H1 (cell line): ENCODE measurements at regions not wholly inside any gene's neighbourhood (a gene's known extent, or its start where the extent isn't known, plus 50 kb on each side); places are given as distances from the start of the nearest gene placed in this dataset.

ENCODE experiments used
- CBX5 ChIP-seq: fragments of 300-800, 300-1000 bp; sonication (generic); IDR thresholded peaks from 2 replicates; pipeline ENCODE4 v1.7.1; 2016; ENCODE audit warnings: antibody characterized with exemption, low read length, low read depth
- CREB1 ChIP-seq: IDR thresholded peaks from 2 replicates; pipeline ENCODE4 v1.6.1; 2012; ENCODE audit warnings: inconsistent platforms
- HDAC6 ChIP-seq: IDR thresholded peaks from one replicate; pipeline ENCODE4 v1.7.1; 2012; ENCODE audit warnings: low read depth, mild to moderate bottlenecking, inconsistent platforms, low read length, moderate library complexity
- JUND ChIP-seq: IDR thresholded peaks from 2 replicates; pipeline ENCODE4 v1.6.1; 2011; ENCODE audit warnings: mild to moderate bottlenecking, improper control_type of control experiment, low read length
- POLR2A ChIP-seq, 2 experiments: IDR thresholded peaks; 1 replicate in 1 of 2; 2 replicates in 1 of 2; pipeline ENCODE4 v1.6.1; 2011; ENCODE audit warnings: low read depth in 2 of 2, low read length in 2 of 2, mild to moderate bottlenecking in 2 of 2; ENCODE audit errors: control extremely low read depth in 1 of 2
- POLR2AphosphoS5 ChIP-seq: IDR thresholded peaks from 2 replicates; pipeline ENCODE4 v1.6.1; 2011; ENCODE audit warnings: low read depth, low read length
- RAD21 ChIP-seq, 2 experiments: IDR thresholded peaks in 1 of 2; conservative IDR thresholded peaks in 1 of 2; 2 replicates each; pipeline ENCODE4 v1.6.1; 2011; ENCODE audit warnings: low read depth in 2 of 2, low read length in 2 of 2, improper control_type of control experiment in 1 of 2, inconsistent platforms in 1 of 2, mild to moderate bottlenecking in 1 of 2, moderate library complexity in 1 of 2
- SP1 ChIP-seq: IDR thresholded peaks from 2 replicates; pipeline ENCODE4 v1.6.1; 2011; ENCODE audit warnings: low read depth, low read length
- SP2 ChIP-seq: IDR thresholded peaks from 2 replicates; pipeline ENCODE4 v1.6.1; 2012; ENCODE audit warnings: mild to moderate bottlenecking, low read length, inconsistent platforms
- TAF1 ChIP-seq: IDR thresholded peaks from 2 replicates; pipeline ENCODE4 v1.6.1; 2011; ENCODE audit warnings: mild to moderate bottlenecking, low read depth, low read length
- TF ChIP-seq, protein P1 (sequence below), 3 experiments: IDR thresholded peaks; 1 replicate in 2 of 3; 2 replicates in 1 of 3; pipeline versions ENCODE4 v1.5.1 to v1.6.1; 2011; ENCODE audit warnings: low read length in 3 of 3, mild to moderate bottlenecking in 3 of 3, inconsistent platforms in 2 of 3, low read depth in 1 of 3, moderate library complexity in 1 of 3; ENCODE audit not compliant: insufficient read depth in 1 of 3; ENCODE audit errors: control extremely low read depth in 1 of 3
- TF ChIP-seq, protein P2 (sequence below): fragments of 300-600 bp; sonication (generic); IDR thresholded peaks from 2 replicates; pipeline ENCODE4 v1.7.1; 2012; ENCODE audit warnings: low read length, moderate library complexity, mild to moderate bottlenecking, inconsistent platforms; ENCODE audit not compliant: insufficient replicate concordance

DNA sequence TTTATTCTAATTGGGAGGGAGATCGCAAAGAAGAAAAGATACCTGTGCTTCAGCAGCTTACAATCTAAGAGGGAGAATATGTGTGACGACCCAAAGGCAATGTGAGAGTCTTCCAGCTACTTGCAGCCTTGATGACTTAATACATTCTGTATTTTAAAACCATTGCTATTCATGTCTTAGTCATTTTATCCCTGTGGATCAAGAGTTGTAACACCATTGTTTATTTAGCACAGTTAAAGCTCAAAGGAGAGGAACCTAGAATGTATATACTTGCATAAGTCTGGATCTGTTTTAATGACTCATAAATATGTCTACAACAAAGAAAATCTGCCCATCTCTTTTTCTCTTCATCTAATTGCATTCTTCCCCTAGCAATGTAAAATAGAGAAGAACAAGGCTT lies 117.9 kb upstream of the DLX6 start:
- TF ChIP-seq HDAC6 (no peak), POLR2A (IDR thresholded peaks at IDR 0.05; ENCODE audit: control extremely low read depth in 1 of 2, low read depth in 2 of 2, low read length in 2 of 2) (no peak), POLR2AphosphoS5 (no peak), SP2 (no peak), RAD21 (IDR thresholded peaks at IDR 0.05 in 1 of 2, conservative IDR thresholded peaks at IDR 0.05 in 1 of 2; ENCODE audit: low read depth in 2 of 2, low read length in 2 of 2) (no peak), JUND (no peak), TAF1 (no peak), CREB1 (no peak), SP1 (no peak), CBX5 (no peak)
- TF ChIP-seq, protein P1, sequence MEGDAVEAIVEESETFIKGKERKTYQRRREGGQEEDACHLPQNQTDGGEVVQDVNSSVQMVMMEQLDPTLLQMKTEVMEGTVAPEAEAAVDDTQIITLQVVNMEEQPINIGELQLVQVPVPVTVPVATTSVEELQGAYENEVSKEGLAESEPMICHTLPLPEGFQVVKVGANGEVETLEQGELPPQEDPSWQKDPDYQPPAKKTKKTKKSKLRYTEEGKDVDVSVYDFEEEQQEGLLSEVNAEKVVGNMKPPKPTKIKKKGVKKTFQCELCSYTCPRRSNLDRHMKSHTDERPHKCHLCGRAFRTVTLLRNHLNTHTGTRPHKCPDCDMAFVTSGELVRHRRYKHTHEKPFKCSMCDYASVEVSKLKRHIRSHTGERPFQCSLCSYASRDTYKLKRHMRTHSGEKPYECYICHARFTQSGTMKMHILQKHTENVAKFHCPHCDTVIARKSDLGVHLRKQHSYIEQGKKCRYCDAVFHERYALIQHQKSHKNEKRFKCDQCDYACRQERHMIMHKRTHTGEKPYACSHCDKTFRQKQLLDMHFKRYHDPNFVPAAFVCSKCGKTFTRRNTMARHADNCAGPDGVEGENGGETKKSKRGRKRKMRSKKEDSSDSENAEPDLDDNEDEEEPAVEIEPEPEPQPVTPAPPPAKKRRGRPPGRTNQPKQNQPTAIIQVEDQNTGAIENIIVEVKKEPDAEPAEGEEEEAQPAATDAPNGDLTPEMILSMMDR (IDR thresholded peaks at IDR 0.05; ENCODE audit: control extremely low read depth in 1 of 3, insufficient read depth in 1 of 3, low read depth in 1 of 3, low read length in 3 of 3), result no peak
- TF ChIP-seq, protein P2, sequence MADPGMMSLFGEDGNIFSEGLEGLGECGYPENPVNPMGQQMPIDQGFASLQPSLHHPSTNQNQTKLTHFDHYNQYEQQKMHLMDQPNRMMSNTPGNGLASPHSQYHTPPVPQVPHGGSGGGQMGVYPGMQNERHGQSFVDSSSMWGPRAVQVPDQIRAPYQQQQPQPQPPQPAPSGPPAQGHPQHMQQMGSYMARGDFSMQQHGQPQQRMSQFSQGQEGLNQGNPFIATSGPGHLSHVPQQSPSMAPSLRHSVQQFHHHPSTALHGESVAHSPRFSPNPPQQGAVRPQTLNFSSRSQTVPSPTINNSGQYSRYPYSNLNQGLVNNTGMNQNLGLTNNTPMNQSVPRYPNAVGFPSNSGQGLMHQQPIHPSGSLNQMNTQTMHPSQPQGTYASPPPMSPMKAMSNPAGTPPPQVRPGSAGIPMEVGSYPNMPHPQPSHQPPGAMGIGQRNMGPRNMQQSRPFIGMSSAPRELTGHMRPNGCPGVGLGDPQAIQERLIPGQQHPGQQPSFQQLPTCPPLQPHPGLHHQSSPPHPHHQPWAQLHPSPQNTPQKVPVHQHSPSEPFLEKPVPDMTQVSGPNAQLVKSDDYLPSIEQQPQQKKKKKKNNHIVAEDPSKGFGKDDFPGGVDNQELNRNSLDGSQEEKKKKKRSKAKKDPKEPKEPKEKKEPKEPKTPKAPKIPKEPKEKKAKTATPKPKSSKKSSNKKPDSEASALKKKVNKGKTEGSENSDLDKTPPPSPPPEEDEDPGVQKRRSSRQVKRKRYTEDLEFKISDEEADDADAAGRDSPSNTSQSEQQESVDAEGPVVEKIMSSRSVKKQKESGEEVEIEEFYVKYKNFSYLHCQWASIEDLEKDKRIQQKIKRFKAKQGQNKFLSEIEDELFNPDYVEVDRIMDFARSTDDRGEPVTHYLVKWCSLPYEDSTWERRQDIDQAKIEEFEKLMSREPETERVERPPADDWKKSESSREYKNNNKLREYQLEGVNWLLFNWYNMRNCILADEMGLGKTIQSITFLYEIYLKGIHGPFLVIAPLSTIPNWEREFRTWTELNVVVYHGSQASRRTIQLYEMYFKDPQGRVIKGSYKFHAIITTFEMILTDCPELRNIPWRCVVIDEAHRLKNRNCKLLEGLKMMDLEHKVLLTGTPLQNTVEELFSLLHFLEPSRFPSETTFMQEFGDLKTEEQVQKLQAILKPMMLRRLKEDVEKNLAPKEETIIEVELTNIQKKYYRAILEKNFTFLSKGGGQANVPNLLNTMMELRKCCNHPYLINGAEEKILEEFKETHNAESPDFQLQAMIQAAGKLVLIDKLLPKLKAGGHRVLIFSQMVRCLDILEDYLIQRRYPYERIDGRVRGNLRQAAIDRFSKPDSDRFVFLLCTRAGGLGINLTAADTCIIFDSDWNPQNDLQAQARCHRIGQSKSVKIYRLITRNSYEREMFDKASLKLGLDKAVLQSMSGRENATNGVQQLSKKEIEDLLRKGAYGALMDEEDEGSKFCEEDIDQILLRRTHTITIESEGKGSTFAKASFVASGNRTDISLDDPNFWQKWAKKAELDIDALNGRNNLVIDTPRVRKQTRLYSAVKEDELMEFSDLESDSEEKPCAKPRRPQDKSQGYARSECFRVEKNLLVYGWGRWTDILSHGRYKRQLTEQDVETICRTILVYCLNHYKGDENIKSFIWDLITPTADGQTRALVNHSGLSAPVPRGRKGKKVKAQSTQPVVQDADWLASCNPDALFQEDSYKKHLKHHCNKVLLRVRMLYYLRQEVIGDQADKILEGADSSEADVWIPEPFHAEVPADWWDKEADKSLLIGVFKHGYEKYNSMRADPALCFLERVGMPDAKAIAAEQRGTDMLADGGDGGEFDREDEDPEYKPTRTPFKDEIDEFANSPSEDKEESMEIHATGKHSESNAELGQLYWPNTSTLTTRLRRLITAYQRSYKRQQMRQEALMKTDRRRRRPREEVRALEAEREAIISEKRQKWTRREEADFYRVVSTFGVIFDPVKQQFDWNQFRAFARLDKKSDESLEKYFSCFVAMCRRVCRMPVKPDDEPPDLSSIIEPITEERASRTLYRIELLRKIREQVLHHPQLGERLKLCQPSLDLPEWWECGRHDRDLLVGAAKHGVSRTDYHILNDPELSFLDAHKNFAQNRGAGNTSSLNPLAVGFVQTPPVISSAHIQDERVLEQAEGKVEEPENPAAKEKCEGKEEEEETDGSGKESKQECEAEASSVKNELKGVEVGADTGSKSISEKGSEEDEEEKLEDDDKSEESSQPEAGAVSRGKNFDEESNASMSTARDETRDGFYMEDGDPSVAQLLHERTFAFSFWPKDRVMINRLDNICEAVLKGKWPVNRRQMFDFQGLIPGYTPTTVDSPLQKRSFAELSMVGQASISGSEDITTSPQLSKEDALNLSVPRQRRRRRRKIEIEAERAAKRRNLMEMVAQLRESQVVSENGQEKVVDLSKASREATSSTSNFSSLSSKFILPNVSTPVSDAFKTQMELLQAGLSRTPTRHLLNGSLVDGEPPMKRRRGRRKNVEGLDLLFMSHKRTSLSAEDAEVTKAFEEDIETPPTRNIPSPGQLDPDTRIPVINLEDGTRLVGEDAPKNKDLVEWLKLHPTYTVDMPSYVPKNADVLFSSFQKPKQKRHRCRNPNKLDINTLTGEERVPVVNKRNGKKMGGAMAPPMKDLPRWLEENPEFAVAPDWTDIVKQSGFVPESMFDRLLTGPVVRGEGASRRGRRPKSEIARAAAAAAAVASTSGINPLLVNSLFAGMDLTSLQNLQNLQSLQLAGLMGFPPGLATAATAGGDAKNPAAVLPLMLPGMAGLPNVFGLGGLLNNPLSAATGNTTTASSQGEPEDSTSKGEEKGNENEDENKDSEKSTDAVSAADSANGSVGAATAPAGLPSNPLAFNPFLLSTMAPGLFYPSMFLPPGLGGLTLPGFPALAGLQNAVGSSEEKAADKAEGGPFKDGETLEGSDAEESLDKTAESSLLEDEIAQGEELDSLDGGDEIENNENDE, result no peak
